Lower leg skin (tissue), 4 donors: ENCODE measurements at regions not wholly inside any gene's neighbourhood (a gene's known extent, or its start where the extent isn't known, plus 50 kb on each side); places are given as distances from the start of the nearest gene placed in this dataset.

Experiments
- DNase-seq, 2 donors: peaks; one replicate each; pipeline ENCODE4 v3.0.0-alpha.2; 2019; ENCODE audit warnings: low spot score in 2 of 2
- H3K4me3 ChIP-seq: fragments of 200-600 bp; sonication (generic); 2 replicates; pipeline ENCODE4 v1.5.1; 2017; ENCODE audit warnings: mild to moderate bottlenecking, low read depth; ENCODE audit not compliant: poor library complexity, severe bottlenecking
- CTCF ChIP-seq, 3 donors: fragments of 450-650 bp; IDR thresholded peaks; one replicate each; pipeline ENCODE4 v1.5.1; 2016; ENCODE audit warnings: antibody characterized with exemption in 3 of 3, mild to moderate bottlenecking in 3 of 3, moderate library complexity in 2 of 3
- POLR2A ChIP-seq, 2 donors: fragments of 450-650 bp; IDR thresholded peaks; one replicate each; pipeline ENCODE4 v1.6.1; 2016 to 2017; ENCODE audit warnings: antibody characterized with exemption in 2 of 2, mild to moderate bottlenecking in 1 of 2, moderate library complexity in 1 of 2
- WGBS, 2 donors: methylation state at CpG; one replicate each; pipeline ENCODE4 v1.1.5; 2018; 5-methylcytosine and 5-hydroxymethylcytosine counted together
- intact Hi-C: fragments of 100-400 bp; cut with DNase I; formaldehyde crosslinking; loops from one replicate; pipeline ENCODE4 v1.15.0; 2023; ENCODE audit warnings: low total_unique reads

GRCh38 chr5:17378346-17378997 is 119.6 kb upstream of the TAF11L2 start:
- 68 to 69% methylated on average over 6 of the region's 6 CpGs for WGBS, 2 donors
- intact Hi-C loops: no loop called here
- DNase-seq: no peak
- TF ChIP-seq CTCF (IDR thresholded peaks at IDR 0.05) (no peak), POLR2A (IDR thresholded peaks at IDR 0.05) (no peak)
- H3K4me3 ChIP-seq: no peak overlapping the region

- intact Hi-C loops: no loop called here
- no peak overlapping the region for H3K4me3 ChIP-seq
- DNase-seq: no peak
- TF ChIP-seq POLR2A (IDR thresholded peaks at IDR 0.05): no peak
- no peak for TF ChIP-seq CTCF (IDR thresholded peaks at IDR 0.05)
- 48 to 52% methylated on average over 7 of the region's 7 CpGs for WGBS, 2 donors
These were observed 118.7 kb upstream of the TAF11L2 start for GRCh38 chr5:17379100-17379951.

GRCh38 chr5:17381932-17382331 is 116.1 kb upstream of the TAF11L2 start:
- WGBS, 2 donors: 84 to 86% methylated on average over 2 of the region's 2 CpGs
- intact Hi-C loops: no loop called here
- no peak overlapping the region for H3K4me3 ChIP-seq
- TF ChIP-seq POLR2A (IDR thresholded peaks at IDR 0.05) (no peak), CTCF (IDR thresholded peaks at IDR 0.05) (no peak)
- DNase-seq: peak in 1 of 2 donors; percentile 32

- TF ChIP-seq CTCF (IDR thresholded peaks at IDR 0.05): no peak
- TF ChIP-seq POLR2A (IDR thresholded peaks at IDR 0.05): no peak
- 43 to 54% methylated on average over 3 of the region's 3 CpGs for WGBS, 2 donors
- no peak for DNase-seq
These were observed 114.5 kb upstream of the TAF11L2 start for GRCh38 chr5:17383526-17383925.

GRCh38 chr5:17384181-17384580 is 113.8 kb upstream of the TAF11L2 start:
- TF ChIP-seq CTCF (IDR thresholded peaks at IDR 0.05): no peak
- no peak for TF ChIP-seq POLR2A (IDR thresholded peaks at IDR 0.05)
- no peak for DNase-seq
- no peak overlapping the region for H3K4me3 ChIP-seq
- intact Hi-C loops: no loop called here

More at GRCh38 chr5:17383526-17383925, 114.5 kb upstream of the TAF11L2 start:
- H3K4me3 ChIP-seq: no peak overlapping the region
- intact Hi-C loops: no loop called here
